Psoas muscle (tissue), 7 donors: ENCODE measurements at regions not wholly inside any gene's neighbourhood (a gene's known extent, or its start where the extent isn't known, plus 50 kb on each side); places are given as distances from the start of the nearest gene placed in this dataset.

Experiments used
- ATAC-seq, 4 donors: fragments of 200-7000 bp; cut with Tn5 transposase; one replicate each; pipeline ENCODE4 v1.9.1; 2020; ENCODE audit warnings: moderate library complexity in 3 of 4, mild to moderate bottlenecking in 2 of 4
- DNase-seq, 2 donors: peaks; one replicate each; pipeline ENCODE4 v3.0.0-alpha.2; 2020
- H3K27ac ChIP-seq: fragments of 200-600 bp; one replicate; pipeline ENCODE4 v1.8.0; 2022
- H3K27me3 ChIP-seq, 3 donors: fragments of 200-600 bp in 1 of 3; one replicate each; pipeline versions ENCODE4 v1.6.1 to v1.8.0; 2013 to 2022; ENCODE audit warnings: low read length in 2 of 3, mild to moderate bottlenecking in 2 of 3, moderate library complexity in 1 of 3; ENCODE audit not compliant: insufficient read depth in 3 of 3
- H3K36me3 ChIP-seq, 2 donors: fragments of 200-600 bp in 1 of 2; one replicate each; pipeline versions ENCODE4 v1.6.1 to v1.8.0; 2013 to 2022; ENCODE audit warnings: low read depth in 1 of 2, mild to moderate bottlenecking in 1 of 2, moderate library complexity in 1 of 2; ENCODE audit not compliant: insufficient read depth in 1 of 2
- H3K4me1 ChIP-seq: fragments of 200-600 bp; one replicate; pipeline ENCODE4 v1.8.0; 2022
- H3K4me3 ChIP-seq: fragments of 200-600 bp; one replicate; pipeline ENCODE4 v1.8.0; 2022; ENCODE audit warnings: mild to moderate bottlenecking
- H3K9me3 ChIP-seq: fragments of 200-600 bp; one replicate; pipeline ENCODE4 v1.8.0; 2022
- CTCF ChIP-seq: fragments of 200-600 bp; IDR thresholded peaks from one replicate; pipeline ENCODE4 v1.8.0; 2022; ENCODE audit warnings: antibody characterized with exemption
- WGBS, 3 donors: extraction: QIAGEN DNeasy Blood & Tissue Kit; methylation state at CpG; one replicate each; pipeline versions ENCODE4 v1.1.6 to v1.1.7; 2013; 5-methylcytosine and 5-hydroxymethylcytosine counted together
- intact Hi-C, 2 donors: fragments of 100-400 bp; cut with DNase I; formaldehyde crosslinking; loops; one replicate each; pipeline versions ENCODE4 v1.11.0 to v1.14.2; 2022
- donor health status: healthy with polysubstance abuse.
- donor health status: DM: no; HTN: no; CAD: no; lungs with moderate emphysema.
- donor health status: Bipolar disorder and iron deficiency.
- donor health status: healthy.
- donor health status: DM: yes; HTN: yes; CAD: no.
- donor health status: DM: no; HTN: no; CAD: no.
- donor health status: DM: yes; HTN: yes; CAD: no.

DNA sequence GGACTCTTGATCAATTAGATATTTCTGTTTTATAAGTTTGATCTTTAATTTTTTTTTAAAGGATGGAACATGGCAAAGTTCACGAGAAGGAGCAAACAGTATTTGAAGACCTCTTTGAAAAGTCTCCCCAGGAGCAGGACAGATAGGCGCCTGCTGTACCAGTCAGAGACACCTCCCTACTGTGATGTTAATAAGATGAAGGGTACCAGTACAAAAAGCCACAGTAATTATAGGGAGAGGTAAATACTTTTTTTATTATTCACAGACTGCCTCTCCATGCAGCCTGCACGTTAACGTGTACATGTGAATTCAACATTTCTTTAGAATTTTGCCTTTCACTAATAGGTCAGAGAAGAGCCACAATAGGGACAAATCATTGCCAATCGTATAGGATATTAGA lies 146.5 kb upstream of the CDH6 start:
- no peak for DNase-seq
- intact Hi-C loops, result no loop called here
- no peaks in the 10 kb centered on the region for H3K36me3 ChIP-seq
- no peak overlapping the region for H3K27ac ChIP-seq
- H3K9me3 ChIP-seq, result no peaks in the 10 kb centered on the region
- TF ChIP-seq CTCF, result no peak
- no peaks in the 10 kb centered on the region for H3K4me1 ChIP-seq
- no peak overlapping the region for H3K4me3 ChIP-seq
- ATAC-seq, result no peak
- 38 to 45% (median 42%) methylated on average over 5 of the region's 5 CpGs for WGBS, 3 donors
- no peaks in the 10 kb centered on the region for H3K27me3 ChIP-seq

DNA sequence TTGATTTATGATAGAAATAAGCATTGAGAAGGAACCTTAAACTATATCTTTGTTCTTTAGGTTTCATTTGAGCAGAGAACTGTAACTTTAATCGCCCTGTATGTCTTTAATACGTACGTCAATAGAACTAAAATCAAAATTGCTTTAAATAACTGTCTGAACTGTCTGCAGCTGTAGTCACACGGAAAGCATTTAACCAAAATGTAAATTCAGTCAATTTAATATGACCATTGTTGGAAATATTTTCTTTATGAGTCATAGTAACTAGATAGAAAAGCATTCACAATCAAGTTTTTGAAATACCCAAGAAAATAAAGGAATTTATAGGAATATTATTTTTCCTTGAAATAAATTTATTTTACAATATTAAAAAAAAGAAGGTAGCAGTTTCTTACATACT lies 157.1 kb upstream of the CDH6 start:
- Histone ChIP-seq H3K27ac (no peak overlapping the region), H3K4me1 (no peaks in the 10 kb centered on the region), H3K4me3 (no peak overlapping the region), H3K27me3 (no peaks in the 10 kb centered on the region), H3K36me3 (no peaks in the 10 kb centered on the region), H3K9me3 (peaks cover 11% of the 10 kb centered on the region)
- no peak for ATAC-seq
- 49 to 80% (median 67%) methylated on average over 4 of the region's 4 CpGs for WGBS, 3 donors
- no peak for DNase-seq
- TF ChIP-seq CTCF, result no peak
- intact Hi-C loops, result no loop called here

DNA sequence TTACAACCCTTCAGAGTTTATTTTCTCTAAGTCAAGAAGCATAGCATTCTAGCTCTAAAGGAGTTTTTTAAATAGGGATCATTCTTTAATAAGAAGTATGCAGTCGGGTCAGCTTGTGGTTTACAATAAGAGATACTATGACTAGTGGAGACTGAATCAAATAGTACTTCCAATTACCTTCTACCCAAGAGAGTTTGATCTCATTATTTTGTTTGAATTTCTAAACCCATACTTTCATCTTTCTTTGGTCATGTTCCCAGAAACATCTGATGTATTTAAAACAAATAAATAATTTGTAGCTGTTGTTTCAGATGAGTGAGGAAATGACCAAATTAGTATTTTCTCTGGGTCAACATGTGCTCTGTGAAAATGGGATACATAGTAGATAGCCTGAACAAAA lies 160.2 kb upstream of the CDH6 start:
- intact Hi-C loops, result no loop called here
- ATAC-seq, result no peak
- no peaks in the 10 kb centered on the region for H3K4me1 ChIP-seq
- 63 to 74% (median 72%) methylated on average over 1 of the region's 1 CpG for WGBS, 3 donors
- H3K4me3 ChIP-seq, result no peak overlapping the region
- no peaks in the 10 kb centered on the region for H3K9me3 ChIP-seq
- no peaks in the 10 kb centered on the region for H3K36me3 ChIP-seq
- no peaks in the 10 kb centered on the region for H3K27me3 ChIP-seq
- DNase-seq, result no peak
- TF ChIP-seq CTCF, result no peak
- H3K27ac ChIP-seq, result no peak overlapping the region

GRCh38 chr5:31029925-31030324 lies 163.6 kb upstream of the CDH6 start:
- no peak overlapping the region for H3K27ac ChIP-seq
- no peaks in the 10 kb centered on the region for H3K4me1 ChIP-seq
- H3K27me3 ChIP-seq, result no peaks in the 10 kb centered on the region
- 83 to 89% (median 85%) methylated on average over 8 of the region's 8 CpGs for WGBS, 3 donors
- no peaks in the 10 kb centered on the region for H3K9me3 ChIP-seq
- ATAC-seq, result no peak
- H3K36me3 ChIP-seq, result no peaks in the 10 kb centered on the region
- H3K4me3 ChIP-seq, result no peak overlapping the region
- TF ChIP-seq CTCF, result no peak
- no peak for DNase-seq
- intact Hi-C loops, result no loop called here

- ATAC-seq, result no peak
- Histone ChIP-seq H3K27me3 (no peaks in the 10 kb centered on the region), H3K36me3 (no peaks in the 10 kb centered on the region), H3K27ac (no peak overlapping the region), H3K4me1 (no peaks in the 10 kb centered on the region), H3K9me3 (no peaks in the 10 kb centered on the region), H3K4me3 (no peak overlapping the region)
- no peak for DNase-seq
- intact Hi-C loops, result no loop called here
- no peak for TF ChIP-seq CTCF
These were observed 165.8 kb upstream of the CDH6 start for GRCh38 chr5:31027721-31028120.
